ENCODE measurements at regions not wholly inside any gene's neighbourhood (a gene's known extent, or its start where the extent isn't known, plus 50 kb on each side); places are given as distances from the start of the nearest gene placed in this dataset.
"Not testable (repeated sequence)": the region's sequence is repeated elsewhere in the genome, so short reads cannot be mapped to it uniquely, and the experiment has no call there.

DNA sequence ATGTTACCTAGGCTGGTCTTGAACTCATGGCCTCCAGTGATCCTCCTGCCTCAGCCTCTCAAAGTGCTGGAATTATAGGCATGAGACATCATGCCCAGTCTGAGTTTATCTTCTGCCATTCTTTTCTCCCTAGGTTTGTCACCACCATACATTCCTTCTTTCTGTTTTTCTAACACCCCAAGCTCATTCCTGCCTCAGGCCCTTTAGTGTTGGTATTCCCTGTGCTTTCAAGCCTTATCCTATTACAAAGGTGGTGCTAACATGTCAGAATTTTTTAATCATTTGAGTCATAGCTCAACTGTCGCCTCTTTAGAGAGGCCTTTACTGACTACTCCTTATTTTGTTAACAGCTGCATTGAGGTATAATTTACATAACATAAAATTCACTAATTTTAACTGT, 221.1 kb upstream of the PRSS16 start:
- no peak overlapping the region for H3K4me3 ChIP-seq (ENCODE audit: low read depth, low read length)
- TF ChIP-seq, protein P1, sequence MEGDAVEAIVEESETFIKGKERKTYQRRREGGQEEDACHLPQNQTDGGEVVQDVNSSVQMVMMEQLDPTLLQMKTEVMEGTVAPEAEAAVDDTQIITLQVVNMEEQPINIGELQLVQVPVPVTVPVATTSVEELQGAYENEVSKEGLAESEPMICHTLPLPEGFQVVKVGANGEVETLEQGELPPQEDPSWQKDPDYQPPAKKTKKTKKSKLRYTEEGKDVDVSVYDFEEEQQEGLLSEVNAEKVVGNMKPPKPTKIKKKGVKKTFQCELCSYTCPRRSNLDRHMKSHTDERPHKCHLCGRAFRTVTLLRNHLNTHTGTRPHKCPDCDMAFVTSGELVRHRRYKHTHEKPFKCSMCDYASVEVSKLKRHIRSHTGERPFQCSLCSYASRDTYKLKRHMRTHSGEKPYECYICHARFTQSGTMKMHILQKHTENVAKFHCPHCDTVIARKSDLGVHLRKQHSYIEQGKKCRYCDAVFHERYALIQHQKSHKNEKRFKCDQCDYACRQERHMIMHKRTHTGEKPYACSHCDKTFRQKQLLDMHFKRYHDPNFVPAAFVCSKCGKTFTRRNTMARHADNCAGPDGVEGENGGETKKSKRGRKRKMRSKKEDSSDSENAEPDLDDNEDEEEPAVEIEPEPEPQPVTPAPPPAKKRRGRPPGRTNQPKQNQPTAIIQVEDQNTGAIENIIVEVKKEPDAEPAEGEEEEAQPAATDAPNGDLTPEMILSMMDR (IDR thresholded peaks at IDR 0.05; ENCODE audit: low read depth, low read length), result no peak
- H3K9me3 ChIP-seq (ENCODE audit: severe bottlenecking), result peaks cover 4% of the 10 kb centered on the region

DNA sequence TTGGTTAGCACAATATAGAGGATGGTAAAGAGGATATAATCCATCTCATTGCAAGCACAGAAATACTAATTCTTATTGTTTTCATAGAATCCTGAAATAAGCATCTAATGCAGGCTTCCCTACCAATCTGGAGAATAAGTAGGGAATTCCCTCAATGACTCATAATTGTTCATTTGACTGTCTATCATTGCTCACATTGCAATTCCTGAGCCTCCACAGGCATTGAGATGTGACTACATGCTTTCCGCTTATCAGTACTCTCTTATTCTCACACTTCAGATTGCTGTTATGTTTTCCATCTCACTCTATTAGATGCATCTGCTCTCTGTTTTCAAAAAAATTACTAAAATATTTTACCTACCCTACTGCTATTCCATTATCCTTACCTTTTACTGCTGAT, 216.2 kb upstream of the PRSS16 start:
- no peak overlapping the region for H3K4me3 ChIP-seq (ENCODE audit: low read depth, low read length)
- peaks cover 56% of the 10 kb centered on the region for H3K27me3 ChIP-seq (ENCODE audit: insufficient read depth, low read depth, severe bottlenecking)
- DNase-seq, result no peak
- TF ChIP-seq, protein P1 (IDR thresholded peaks at IDR 0.05; ENCODE audit: low read depth, low read length), result no peak
- H3K36me3 ChIP-seq, result no peaks in the 10 kb centered on the region
- H3K27ac ChIP-seq, result no peak overlapping the region
- peaks cover 2% of the 10 kb centered on the region for H3K9me3 ChIP-seq (ENCODE audit: severe bottlenecking)

More for the DNA sequence above, 221.1 kb upstream of the PRSS16 start:
- peaks cover 67% of the 10 kb centered on the region for H3K27me3 ChIP-seq (ENCODE audit: insufficient read depth, low read depth, severe bottlenecking)
- no peak overlapping the region for H3K27ac ChIP-seq
- no peaks in the 10 kb centered on the region for H3K36me3 ChIP-seq
- DNase-seq, result no peak

DNA sequence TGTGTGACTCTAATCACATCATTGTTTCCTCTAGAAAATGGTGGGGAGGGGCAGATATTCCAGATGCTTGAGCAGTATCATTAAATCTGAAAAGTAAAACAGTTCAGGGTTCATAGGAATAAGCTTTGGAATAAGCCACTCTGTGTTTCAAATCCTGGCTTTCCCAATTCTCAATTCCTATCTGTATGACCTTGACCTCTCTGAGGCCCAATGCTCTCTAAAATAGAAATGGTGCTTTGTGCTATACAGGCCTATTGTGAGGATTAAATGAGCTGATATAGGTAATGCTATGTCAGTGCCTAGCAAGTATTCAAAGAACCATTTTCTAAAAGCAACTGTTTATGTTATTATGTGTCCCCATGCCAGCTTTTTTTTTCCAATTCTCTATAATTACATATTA, 209.0 kb upstream of the PRSS16 start:
- TF ChIP-seq, protein P1 (IDR thresholded peaks at IDR 0.05; ENCODE audit: low read depth, low read length), result no peak
- H3K4me3 ChIP-seq (ENCODE audit: low read depth, low read length), result no peak overlapping the region
- no peak for DNase-seq

DNA sequence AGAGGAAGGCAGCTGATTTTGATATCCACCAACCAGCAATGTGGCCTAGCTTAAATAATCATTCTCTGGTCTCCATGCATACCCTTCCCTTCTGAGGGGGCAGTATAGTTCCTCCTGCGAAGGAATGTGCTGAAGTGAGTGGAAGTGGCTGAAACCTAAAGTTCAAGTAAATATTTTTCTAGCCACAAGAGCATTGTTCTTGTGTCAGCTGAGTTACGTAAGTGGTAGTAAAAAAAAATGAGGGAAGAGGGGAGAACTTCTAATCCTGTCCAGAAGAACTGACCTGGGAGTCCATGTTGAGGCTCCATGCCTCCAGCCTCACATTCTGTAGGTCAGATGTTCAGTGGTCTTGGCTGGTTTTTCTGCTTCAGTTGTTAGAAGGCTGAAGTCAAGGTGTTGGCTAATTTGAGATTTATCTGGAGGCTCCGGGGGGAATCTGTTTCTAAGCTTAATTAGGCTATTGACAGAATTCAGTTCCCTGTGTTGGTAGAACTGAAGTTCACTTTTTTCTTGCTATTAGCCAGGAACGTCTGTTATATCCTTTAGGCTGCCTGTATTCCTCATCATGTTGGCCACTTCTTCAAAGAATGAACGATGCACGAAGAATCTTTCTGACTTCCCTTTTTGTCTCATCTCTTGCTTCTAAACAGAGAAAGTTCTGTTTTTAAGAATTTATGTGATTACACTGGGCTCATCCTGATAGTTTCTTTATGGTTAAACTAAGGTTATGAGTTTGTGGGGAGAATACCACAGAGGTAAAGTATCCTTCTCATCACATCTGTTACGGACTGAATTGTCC, 207.1 kb upstream of the PRSS16 start:
- no peak for DNase-seq
- TF ChIP-seq, protein P1 (IDR thresholded peaks at IDR 0.05; ENCODE audit: low read depth, low read length), result no peak
- peaks cover 6% of the 10 kb centered on the region for H3K9me3 ChIP-seq (ENCODE audit: severe bottlenecking)
- H3K27me3 ChIP-seq (ENCODE audit: insufficient read depth, low read depth, severe bottlenecking), result peaks cover 65% of the 10 kb centered on the region
- no peaks in the 10 kb centered on the region for H3K36me3 ChIP-seq
- no peak overlapping the region for H3K4me3 ChIP-seq (ENCODE audit: low read depth, low read length)
- no peak overlapping the region for H3K27ac ChIP-seq

More for the DNA sequence above, 209.0 kb upstream of the PRSS16 start:
- Histone ChIP-seq H3K36me3 (no peaks in the 10 kb centered on the region), H3K27me3 (ENCODE audit: insufficient read depth, low read depth, severe bottlenecking) (peaks cover 57% of the 10 kb centered on the region), H3K27ac (no peak overlapping the region), H3K9me3 (ENCODE audit: severe bottlenecking) (no peaks in the 10 kb centered on the region)

DNA sequence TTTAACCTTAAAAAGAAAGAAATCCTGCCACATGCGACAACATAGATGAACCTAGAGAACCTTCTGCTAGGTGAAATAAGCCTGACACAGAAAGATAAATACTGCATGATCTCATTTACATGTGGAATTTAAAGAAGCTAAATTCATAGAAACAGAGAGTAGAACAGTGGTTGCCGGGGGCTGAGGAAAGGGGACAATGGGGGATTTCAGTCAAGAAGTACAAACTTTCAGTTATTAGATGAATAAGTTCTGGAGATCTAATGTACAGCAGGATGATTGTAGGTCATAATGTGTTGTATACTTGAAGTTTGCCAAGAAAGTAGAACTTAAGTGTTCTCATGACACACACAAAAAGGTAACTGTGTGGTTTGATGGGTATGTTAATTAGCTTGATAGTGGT, 204.3 kb upstream of the PRSS16 start:
- no peak for DNase-seq
- Histone ChIP-seq H3K4me3 (ENCODE audit: low read depth, low read length) (no peak overlapping the region), H3K36me3 (no peaks in the 10 kb centered on the region), H3K27me3 (ENCODE audit: insufficient read depth, low read depth, severe bottlenecking) (peaks cover 66% of the 10 kb centered on the region), H3K27ac (no peak overlapping the region), H3K9me3 (ENCODE audit: severe bottlenecking) (peaks cover 10% of the 10 kb centered on the region)
- TF ChIP-seq, protein P1 (IDR thresholded peaks at IDR 0.05; ENCODE audit: low read depth, low read length), result no peak

DNA sequence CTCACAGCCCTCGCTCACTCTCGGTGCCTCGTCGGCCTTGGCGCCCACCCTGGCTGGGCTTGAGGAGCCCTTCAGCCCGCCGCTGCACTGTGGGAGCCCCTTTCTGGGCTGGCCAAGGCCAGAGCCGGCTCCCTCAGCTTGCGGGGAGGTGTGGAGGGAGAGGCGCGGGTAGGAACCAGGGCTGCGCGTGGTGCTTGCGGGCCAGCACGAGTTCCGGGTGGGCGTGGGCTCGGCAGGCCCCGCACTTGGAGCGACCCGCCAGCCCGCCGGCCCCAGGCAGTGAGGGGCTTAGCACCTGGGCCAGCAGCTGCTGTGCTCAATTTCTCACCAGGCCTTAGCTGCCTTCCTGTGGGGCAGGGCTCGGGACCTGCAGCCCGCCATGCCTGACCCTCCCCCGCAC, 202.4 kb upstream of the PRSS16 start:
- H3K36me3 ChIP-seq; DNase-seq; H3K4me3 ChIP-seq (ENCODE audit: low read depth, low read length); H3K27ac ChIP-seq; H3K9me3 ChIP-seq (ENCODE audit: severe bottlenecking): not testable (repeated sequence)
- peaks cover 75% of the 10 kb centered on the region for H3K27me3 ChIP-seq (ENCODE audit: insufficient read depth, low read depth, severe bottlenecking)

DNA sequence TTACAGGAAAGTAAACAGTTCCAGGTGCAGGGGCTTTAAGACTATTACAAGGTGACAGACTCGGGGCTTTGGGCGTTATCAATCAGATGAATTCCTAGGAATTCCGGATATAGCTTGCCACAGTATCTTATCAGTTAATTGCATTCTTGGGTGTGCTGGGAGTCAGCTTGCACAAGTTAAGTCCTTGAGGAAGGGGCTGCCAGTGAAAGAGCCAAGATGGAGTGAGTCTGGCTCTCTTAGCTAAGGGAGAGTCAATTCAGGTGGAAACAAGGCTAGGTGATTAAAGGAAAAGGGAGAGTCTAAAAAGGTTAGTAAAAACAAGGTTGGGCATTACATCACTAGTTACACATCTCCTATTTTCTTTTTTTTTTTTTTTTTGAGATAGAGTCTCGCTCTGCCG, 199.8 kb upstream of the PRSS16 start:
- H3K27ac ChIP-seq; H3K4me3 ChIP-seq (ENCODE audit: low read depth, low read length); H3K36me3 ChIP-seq; DNase-seq; H3K9me3 ChIP-seq (ENCODE audit: severe bottlenecking): not testable (repeated sequence)
- H3K27me3 ChIP-seq (ENCODE audit: insufficient read depth, low read depth, severe bottlenecking), result peaks cover 64% of the 10 kb centered on the region

Measured in WERI-Rb-1 (cell line).